22Rv1 (cell line): ENCODE measurements at regions not wholly inside any gene's neighbourhood (a gene's known extent, or its start where the extent isn't known, plus 50 kb on each side); places are given as distances from the start of the nearest gene placed in this dataset.

Source experiments
- ZFX ChIP-seq: fragments of 450-650 bp; IDR thresholded peaks from 2 replicates; pipeline ENCODE4 v1.6.1; 2017; ENCODE audit warnings: antibody characterized with exemption, borderline replicate concordance
- TF ChIP-seq, protein P1 (sequence below): fragments of 450-650 bp; IDR thresholded peaks from 2 replicates; pipeline ENCODE4 v1.5.1; 2017; ENCODE audit warnings: mild to moderate bottlenecking

DNA sequence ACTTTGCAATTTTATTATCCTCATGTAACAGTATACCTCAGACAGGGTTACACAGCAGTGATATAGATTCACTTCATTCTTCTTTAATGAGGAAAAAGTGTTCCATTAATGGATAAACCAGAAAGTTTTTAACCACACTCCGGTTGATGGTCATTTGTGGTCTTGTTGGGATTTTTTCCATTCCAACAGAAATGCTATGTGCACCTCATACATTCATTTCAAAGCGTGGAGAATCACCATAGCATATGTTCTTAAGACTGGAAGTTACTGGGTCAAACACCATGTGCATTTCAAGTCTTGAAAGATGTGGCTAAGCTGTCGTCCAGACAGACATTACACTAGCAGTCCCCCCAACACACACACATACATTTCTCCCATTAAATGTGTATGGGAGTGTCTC lies 245.8 kb upstream of the CDH5 start:
- TF ChIP-seq, protein P1, sequence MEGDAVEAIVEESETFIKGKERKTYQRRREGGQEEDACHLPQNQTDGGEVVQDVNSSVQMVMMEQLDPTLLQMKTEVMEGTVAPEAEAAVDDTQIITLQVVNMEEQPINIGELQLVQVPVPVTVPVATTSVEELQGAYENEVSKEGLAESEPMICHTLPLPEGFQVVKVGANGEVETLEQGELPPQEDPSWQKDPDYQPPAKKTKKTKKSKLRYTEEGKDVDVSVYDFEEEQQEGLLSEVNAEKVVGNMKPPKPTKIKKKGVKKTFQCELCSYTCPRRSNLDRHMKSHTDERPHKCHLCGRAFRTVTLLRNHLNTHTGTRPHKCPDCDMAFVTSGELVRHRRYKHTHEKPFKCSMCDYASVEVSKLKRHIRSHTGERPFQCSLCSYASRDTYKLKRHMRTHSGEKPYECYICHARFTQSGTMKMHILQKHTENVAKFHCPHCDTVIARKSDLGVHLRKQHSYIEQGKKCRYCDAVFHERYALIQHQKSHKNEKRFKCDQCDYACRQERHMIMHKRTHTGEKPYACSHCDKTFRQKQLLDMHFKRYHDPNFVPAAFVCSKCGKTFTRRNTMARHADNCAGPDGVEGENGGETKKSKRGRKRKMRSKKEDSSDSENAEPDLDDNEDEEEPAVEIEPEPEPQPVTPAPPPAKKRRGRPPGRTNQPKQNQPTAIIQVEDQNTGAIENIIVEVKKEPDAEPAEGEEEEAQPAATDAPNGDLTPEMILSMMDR = no peak
- no peak for TF ChIP-seq ZFX
